Motor neuron (in vitro differentiated cells): ENCODE measurements at regions not wholly inside any gene's neighbourhood (a gene's known extent, or its start where the extent isn't known, plus 50 kb on each side); places are given as distances from the start of the nearest gene placed in this dataset.
A peak's percentile ranks its signal among the peaks of the same experiment; 100 is the strongest.
"Not testable (repeated sequence)": the region's sequence is repeated elsewhere in the genome, so short reads cannot be mapped to it uniquely, and the experiment has no call there.

Source experiments
- ATAC-seq, 8 experiments: fragments of 200-7000 bp; cut with Tn5 transposase; replicated peaks in 6 of 8; 2 replicates each; pipeline ENCODE4 v1.8.0; 2021; ENCODE audit warnings: mild to moderate bottlenecking in 8 of 8, moderate library complexity in 8 of 8
- H3K27ac ChIP-seq, 2 donors: fragments of 250-450 bp; sonication (Bioruptor Pico); 2 replicates each; pipeline ENCODE4 v1.9.0; 2021; ENCODE audit warnings: antibody characterized with exemption in 2 of 2, mild to moderate bottlenecking in 2 of 2, moderate library complexity in 1 of 2
- H3K4me1 ChIP-seq, 2 donors: fragments of 250-450 bp; sonication (Bioruptor Pico); replicated peaks in 1 of 2; 2 replicates each; pipeline ENCODE4 v1.6.1; 2021; ENCODE audit warnings: antibody characterized with exemption in 2 of 2, mild to moderate bottlenecking in 2 of 2, moderate library complexity in 1 of 2
- H3K4me3 ChIP-seq, 5 donors: fragments of 250-450 bp; sonication (Bioruptor Pico); 2 replicates each; pipeline ENCODE4 v1.9.0; 2021; ENCODE audit warnings: antibody characterized with exemption in 5 of 5, mild to moderate bottlenecking in 5 of 5, moderate library complexity in 4 of 5
- WGBS, 10 experiments: fragments of 450-650 bp; shearing (Covaris generic); methylation state at CpG; one replicate each; pipeline ENCODE4 v1.0.0; 2022; 5-methylcytosine and 5-hydroxymethylcytosine counted together
- in situ Hi-C, 9 experiments: fragments of 400-800 bp; cut with MboI; loops; one replicate each; pipeline ENCODE4 v1.15.0; 2021; ENCODE audit warnings: low sequenced_read_pairs in 9 of 9, low pct_unique_long_range_greater_than_20kb in 2 of 9; ENCODE audit not compliant: unreplicated experiment in 9 of 9

DNA sequence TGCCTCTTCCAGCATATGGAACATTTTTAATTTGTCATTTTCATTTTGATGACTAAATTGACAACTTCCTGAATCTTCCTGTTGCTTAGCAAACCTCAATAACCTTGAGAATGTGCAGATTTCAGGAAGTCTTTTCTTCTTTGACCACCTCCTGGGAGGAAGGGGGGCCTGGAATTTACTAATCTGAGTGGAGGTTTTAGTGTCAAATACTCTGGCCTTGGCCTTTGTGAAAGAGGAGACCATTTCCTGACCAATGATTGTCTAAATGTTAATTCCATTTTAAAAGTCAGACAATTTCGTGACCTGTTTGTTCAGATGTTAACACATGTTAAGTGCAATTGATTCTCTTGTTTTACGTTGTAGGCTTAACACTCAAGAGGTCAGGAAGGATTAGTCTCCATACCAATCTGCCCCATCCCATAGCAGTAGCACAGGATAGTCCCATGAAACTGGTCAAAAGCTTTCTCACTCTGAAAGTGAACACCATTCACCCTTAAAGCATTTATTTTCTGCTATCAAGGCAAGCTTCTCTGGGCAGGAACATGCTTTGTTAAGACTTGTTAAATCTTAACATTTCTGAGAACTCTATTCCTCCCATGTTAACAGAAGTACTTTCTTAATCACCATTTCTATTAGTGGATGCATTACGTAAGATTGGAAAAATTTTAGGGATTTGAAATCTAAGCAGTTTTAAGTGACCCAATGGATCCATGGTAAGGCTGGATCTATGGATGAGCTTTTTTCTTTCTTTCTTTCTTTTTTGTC is 219.6 kb downstream of the RND3 start:
- Histone ChIP-seq H3K27ac (no peak overlapping the region), H3K4me1 (no peaks in the 10 kb centered on the region), H3K4me3 (no peak overlapping the region)
- ATAC-seq, result peak in 2 of 8 experiments; percentile 25 to 28
- WGBS, 10 experiments, result 51 to 100% (median 83%) methylated on average over 1 to 3 of the region's 3 CpGs
- in situ Hi-C loops, result loop anchor here in 1 of 9 experiments (25.0 kb wide), 1 partner anchor 681 kb away; the partner anchor contains the start of gene MMADHC

DNA sequence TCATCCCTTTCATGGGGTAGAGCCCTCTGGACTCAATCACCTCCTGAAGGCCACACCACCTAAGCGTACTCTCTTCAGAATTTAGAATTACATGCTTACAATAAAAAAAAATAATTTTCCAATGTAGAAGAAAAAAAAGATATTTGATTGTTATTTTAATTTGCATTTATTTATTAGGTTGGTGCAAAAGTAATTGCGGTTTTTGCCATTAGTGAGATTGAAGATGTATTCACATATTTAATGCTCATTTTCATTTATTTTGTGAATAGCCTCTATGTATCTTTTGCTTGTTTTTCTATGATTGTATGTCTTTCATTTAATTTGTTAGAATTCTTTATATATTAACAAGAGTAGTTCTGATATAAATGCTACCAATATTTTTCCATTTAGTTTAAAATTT is 220.5 kb downstream of the RND3 start:
- no peaks in the 10 kb centered on the region for H3K4me1 ChIP-seq
- in situ Hi-C loops, result loop anchor here in 1 of 9 experiments (25.0 kb wide), 1 partner anchor 680 kb away; the partner anchor contains the start of gene MMADHC
- WGBS, 10 experiments, result 75 to 100% (median 100%) methylated on average over 1 to 2 of the region's 2 CpGs; no CpG with 5 or more reads in 1 of the 10 experiments

DNA sequence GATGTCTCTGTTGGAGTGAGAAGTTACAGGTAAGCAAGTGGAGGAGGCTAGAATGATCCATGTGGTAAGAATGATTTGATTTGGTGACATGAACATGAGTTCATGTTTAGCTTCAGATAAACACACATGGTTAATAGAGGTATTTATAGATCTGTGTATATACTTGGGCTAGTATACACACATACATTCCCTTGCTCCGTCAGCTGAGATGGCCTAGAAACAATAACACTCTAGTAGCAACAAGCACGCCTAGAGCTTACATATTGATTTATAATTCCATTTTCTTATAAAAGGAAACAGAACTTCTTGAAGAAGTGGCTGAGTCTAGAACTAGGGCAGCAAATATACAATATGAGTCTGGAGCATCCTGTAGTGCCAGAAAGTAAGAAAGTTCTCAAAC is 223.0 kb downstream of the RND3 start:
- Histone ChIP-seq H3K4me1 (no peaks in the 10 kb centered on the region), H3K4me3 (no peak overlapping the region), H3K27ac (no peak overlapping the region)
- no peak for ATAC-seq
- 80 to 100% (median 100%) methylated on average over 1 to 2 of the region's 2 CpGs; no CpG with 5 or more reads in 3 of the 10 experiments for WGBS, 10 experiments
- in situ Hi-C loops, result loop anchor here in 1 of 9 experiments (25.0 kb wide), 1 partner anchor 677 kb away; the partner anchor contains the start of gene MMADHC

More for the DNA sequence above, 220.5 kb downstream of the RND3 start:
- H3K27ac ChIP-seq, result no peak overlapping the region
- no peak overlapping the region for H3K4me3 ChIP-seq
- ATAC-seq, result no peak

DNA sequence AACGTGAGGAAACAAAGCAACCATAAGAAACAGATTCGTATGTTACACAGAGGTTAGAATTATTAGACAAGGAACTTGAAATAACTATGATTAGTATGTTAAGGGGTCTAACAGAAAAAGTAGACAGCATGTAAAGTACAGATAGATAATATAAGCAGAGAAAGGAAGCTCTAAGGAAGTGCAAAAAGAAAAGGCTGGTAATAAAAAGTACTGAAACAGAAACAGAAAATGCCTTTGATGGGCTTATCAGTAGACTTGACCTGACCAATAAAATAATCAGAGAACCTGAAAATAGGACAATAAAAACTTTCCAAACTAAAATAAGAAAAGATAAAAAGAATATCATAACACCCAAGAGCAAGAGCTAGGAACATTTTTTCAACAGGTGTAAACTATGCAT is 225.8 kb downstream of the RND3 start:
- no peak overlapping the region for H3K4me3 ChIP-seq
- H3K4me1 ChIP-seq, result peaks cover 0 to 4% of the 10 kb centered on the region in 2 donors
- H3K27ac ChIP-seq, result no peak overlapping the region
- 73 to 94% (median 85%) methylated on average over 1 to 2 of the region's 2 CpGs for WGBS, 10 experiments
- no peak for ATAC-seq
- in situ Hi-C loops, result loop anchor here in 1 of 9 experiments (25.0 kb wide), 1 partner anchor 674 kb away; the partner anchor contains the start of gene MMADHC

DNA sequence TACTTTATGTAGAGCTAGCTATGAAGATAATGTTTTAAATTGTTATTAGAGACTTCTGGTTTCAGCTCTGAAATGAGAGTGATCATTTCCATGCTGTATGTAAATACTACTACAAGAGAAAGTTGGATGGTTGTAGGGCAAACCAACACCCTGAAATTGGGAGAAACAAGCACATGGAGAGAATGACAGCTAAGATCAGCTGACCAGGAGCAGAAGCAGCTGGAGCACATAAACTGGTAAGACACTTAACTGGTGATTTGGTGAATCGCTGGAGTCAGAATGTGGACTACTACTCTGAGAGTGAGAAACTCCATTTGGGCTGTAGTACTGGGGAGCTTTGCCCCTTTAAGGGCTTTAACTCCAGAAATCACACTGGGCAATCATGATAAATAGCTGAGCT is 226.8 kb downstream of the RND3 start:
- H3K4me1 ChIP-seq, result peaks cover 0 to 4% of the 10 kb centered on the region in 2 donors
- H3K4me3 ChIP-seq, result no peak overlapping the region
- H3K27ac ChIP-seq, result no peak overlapping the region
- WGBS, 10 experiments, result 71 to 100% (median 88%) methylated on average over 1 of the region's 1 CpG; no CpG with 5 or more reads in 3 of the 10 experiments
- ATAC-seq, result peak in 1 of 8 experiments; percentile 39
- in situ Hi-C loops, result loop anchor here in 1 of 9 experiments (25.0 kb wide), 1 partner anchor 673 kb away; the partner anchor contains the start of gene MMADHC

DNA sequence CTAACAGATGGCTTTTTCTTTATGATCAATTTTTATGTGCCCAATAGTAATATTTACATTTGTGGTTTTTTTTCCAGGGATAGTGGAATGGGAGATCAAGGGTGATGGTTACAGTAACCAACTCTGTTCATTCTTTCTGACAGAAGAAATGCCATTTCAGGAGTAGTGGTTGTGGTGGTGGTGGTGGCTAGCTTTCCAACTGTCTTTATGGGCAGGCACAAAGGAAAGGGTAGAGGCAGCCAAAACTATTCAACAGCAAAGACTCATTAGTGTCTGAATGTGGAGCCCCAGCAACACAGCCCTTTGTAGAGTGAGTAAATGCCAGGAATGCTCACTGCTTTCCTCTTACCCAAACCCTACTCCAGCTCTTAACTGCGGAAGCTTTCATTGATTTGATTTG is 227.7 kb downstream of the RND3 start:
- Histone ChIP-seq H3K27ac (no peak overlapping the region), H3K4me1 (peaks cover 0 to 4% of the 10 kb centered on the region in 2 donors), H3K4me3 (no peak overlapping the region)
- 78 to 100% (median 100%) methylated on average over 1 of the region's 1 CpG; no CpG with 5 or more reads in 7 of the 10 experiments for WGBS, 10 experiments
- in situ Hi-C loops, result loop anchor here in 1 of 9 experiments (25.0 kb wide), 1 partner anchor 672 kb away; the partner anchor contains the start of gene MMADHC
- peak in 1 of 8 experiments; percentile 12 for ATAC-seq

DNA sequence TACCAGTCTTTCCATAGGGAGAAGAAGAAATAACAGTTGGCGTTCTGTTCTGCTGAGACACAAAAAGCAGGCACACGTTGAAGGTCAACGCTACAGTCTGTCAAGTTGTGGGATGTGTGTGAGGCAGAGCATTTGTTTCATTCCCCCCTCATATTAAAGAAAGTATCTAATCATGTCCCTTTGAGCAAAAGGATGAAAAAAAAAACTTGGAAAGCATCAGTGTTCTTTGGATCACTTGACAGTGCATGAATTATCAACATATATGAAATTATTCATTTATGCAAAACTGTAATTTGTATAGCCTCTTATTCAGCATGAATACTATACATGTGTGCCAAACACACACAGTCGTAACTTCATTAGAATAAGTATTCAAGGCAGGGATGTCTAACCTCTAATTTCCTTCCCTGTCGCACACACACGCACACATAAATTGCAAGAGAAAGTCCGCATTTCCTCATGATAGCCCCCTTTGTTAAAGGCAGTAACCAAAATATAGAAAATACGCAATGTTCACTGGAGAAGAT is 228.6 kb downstream of the RND3 start:
- in situ Hi-C loops, result loop anchor here in 1 of 9 experiments (25.0 kb wide), 1 partner anchor 672 kb away; the partner anchor contains the start of gene MMADHC
- 3 to 97% (median 82%) methylated on average over 4 to 8 of the region's 8 CpGs for WGBS, 10 experiments
- Histone ChIP-seq H3K27ac (no peak overlapping the region), H3K4me1 (peaks cover 0 to 4% of the 10 kb centered on the region in 2 donors), H3K4me3 (no peak overlapping the region)
- peak in 2 of 8 experiments; percentile 52 to 98 for ATAC-seq

DNA sequence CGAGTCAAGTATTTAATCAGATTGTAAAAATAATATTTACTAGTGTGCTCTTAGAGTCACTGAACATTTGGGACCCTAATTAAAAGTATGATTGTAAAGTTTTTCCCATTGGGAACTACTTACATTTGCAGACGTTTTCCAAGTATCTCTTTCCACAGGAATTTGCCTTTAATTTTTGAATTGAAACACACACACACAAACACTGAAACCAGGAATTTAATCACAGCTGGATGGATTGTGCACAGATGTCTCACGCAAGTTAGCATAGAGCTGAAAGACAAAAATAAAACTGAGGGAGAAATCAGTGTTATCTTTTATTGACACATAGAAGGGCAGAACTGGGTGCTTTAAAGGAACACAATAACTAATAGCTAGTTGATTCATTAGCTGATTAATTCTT is 230.7 kb downstream of the RND3 start:
- 40 to 100% (median 77%) methylated on average over 1 to 3 of the region's 3 CpGs for WGBS, 10 experiments
- no peak for ATAC-seq
- H3K27ac ChIP-seq, result no peak overlapping the region
- H3K4me3 ChIP-seq, result no peak overlapping the region
- peaks cover 0 to 4% of the 10 kb centered on the region in 2 donors for H3K4me1 ChIP-seq
- in situ Hi-C loops, result loop anchor here in 1 of 9 experiments (25.0 kb wide), 1 partner anchor 669 kb away; the partner anchor contains the start of gene MMADHC

DNA sequence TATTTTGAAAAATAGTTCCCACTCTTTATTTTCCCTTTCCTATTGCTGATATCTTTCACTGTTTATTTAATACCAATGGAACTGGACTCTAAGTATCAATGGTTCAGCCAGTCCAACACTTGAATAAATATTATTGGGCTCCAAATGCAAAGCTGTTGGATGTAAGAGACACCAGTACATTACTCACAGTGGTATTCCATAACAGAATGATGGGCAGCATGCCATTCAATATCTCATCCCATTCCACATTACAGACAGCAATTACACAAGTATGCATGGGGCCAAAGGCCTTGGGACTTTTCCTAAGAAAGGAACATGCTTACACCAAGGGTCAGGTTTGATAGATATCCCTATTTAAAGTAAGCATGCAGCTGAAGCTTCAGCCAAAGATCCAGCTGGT is 231.9 kb downstream of the RND3 start:
- H3K4me1 ChIP-seq, result peaks cover 0 to 4% of the 10 kb centered on the region in 2 donors
- in situ Hi-C loops, result loop anchor here in 1 of 9 experiments (25.0 kb wide), 1 partner anchor 668 kb away; the partner anchor contains the start of gene MMADHC
- ATAC-seq, result peak in 2 of 8 experiments; percentile 24 to 51
- no peak overlapping the region for H3K4me3 ChIP-seq
- no peak overlapping the region for H3K27ac ChIP-seq

DNA sequence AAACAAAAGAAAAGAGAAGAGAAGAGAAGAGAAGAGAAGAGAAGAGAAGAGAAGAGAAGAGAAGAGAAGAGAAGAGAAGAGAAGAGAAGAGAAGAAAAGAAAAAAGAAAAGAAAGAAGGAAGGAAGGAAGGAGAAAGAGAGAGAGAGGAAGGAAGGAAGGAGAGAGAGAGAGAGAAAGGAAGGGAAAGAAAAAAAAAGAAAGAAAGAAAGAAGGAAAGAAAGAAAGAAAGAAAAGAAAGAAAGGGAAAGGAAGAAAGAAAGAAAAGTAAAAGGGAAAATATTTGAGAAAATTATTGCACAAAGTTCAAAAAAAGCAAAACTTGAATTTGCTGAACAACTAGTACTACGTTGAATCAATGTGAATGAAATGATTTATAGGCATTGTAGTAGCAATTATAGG is 237.7 kb downstream of the RND3 start:
- not testable (repeated sequence) for H3K4me1 ChIP-seq, ATAC-seq, H3K4me3 ChIP-seq, H3K27ac ChIP-seq
- WGBS, 10 experiments, result 63 to 100% (median 89%) methylated on average over 1 of the region's 1 CpG; no CpG with 5 or more reads in 2 of the 10 experiments
- in situ Hi-C loops, result loop anchor here in 1 of 9 experiments (25.0 kb wide), 1 partner anchor 662 kb away; the partner anchor contains the start of gene MMADHC

DNA sequence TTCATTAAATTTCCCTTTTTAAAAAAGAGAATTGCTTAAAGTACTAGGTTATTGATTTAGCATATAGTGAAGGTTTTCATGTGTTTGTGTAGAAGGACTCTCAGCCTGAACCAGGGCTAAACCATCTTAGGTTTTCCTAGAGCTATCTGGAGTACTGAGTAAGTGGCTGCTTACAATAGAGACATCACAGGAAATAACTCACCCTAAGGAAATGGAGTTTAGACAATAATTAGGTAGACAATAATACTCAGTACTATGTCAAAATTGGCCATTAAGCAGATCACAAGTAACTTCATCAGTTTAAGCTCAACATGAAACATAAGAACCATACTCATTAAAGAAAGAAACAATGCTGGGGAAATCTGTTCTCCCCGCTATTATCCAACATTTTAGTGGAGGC is 240.0 kb downstream of the RND3 start:
- no peak for ATAC-seq
- Histone ChIP-seq H3K4me3 (no peak overlapping the region), H3K4me1 (no peaks in the 10 kb centered on the region), H3K27ac (no peak overlapping the region)
- in situ Hi-C loops, result no loop called here
- WGBS, 10 experiments, result 71 to 100% (median 100%) methylated on average over 1 of the region's 1 CpG; no CpG with 5 or more reads in 3 of the 10 experiments

DNA sequence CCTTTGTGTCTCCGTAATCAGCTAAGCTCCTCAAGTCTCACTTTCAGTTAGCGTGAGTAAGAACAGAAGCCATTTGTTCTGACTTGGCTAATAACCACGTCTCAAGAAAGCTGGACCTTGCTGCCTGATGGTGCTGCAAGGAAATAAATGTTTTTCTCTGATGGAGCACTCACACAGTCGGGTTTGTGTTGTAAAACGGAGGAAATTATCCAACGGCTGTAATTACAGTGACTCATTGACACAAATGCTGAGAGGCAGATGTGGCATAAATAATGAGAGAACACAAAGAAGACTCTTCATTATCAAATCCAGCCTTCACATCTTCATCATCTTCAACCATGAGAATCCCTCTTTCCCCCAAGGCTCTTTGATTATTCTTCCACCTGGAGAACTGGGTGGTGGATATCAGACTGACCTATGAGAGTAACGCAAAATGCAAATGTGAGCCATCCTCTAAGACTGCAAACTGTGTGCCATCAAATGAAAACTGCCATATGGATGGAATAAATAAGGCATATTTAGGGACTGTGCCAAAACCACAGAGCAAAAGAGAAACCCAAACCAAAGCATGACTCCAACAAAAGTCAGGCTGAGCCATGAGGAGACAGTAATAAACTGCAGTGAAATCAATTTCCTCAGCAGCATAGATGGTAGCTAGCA is 252.6 kb downstream of the RND3 start:
- H3K27ac ChIP-seq, result no peak overlapping the region
- peak in 7 of 8 experiments; percentile 13 to 93 (median 62) for ATAC-seq
- in situ Hi-C loops, result no loop called here
- H3K4me1 ChIP-seq, result peaks cover 0 to 9% of the 10 kb centered on the region in 2 donors
- WGBS, 10 experiments, result 0 to 83% (median 54%) methylated on average over 1 to 7 of the region's 7 CpGs
- H3K4me3 ChIP-seq, result no peak overlapping the region

DNA sequence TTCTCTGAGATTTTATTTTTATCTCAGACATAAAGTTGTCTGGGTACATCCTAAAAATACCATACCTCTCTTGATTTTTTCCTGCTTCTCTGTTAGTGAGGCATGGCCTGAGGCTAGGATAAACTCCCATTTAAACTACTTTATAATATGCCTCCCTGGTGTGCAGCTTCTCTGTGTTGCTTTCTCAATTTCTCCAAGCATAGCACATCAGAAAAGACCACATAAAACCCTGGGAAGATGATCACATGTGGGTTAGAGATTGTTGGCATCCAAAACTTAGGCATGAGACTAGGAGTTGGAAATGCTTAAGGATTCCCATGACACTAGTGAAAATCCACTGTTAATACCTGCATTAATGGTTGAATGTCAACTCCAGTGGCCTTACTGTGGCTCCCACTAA is 254.6 kb downstream of the RND3 start:
- Histone ChIP-seq H3K27ac (no peak overlapping the region), H3K4me3 (no peak overlapping the region), H3K4me1 (peaks cover 0 to 9% of the 10 kb centered on the region in 2 donors)
- in situ Hi-C loops, result no loop called here
- ATAC-seq, result no peak
